Right atrium auricular region (tissue), 2 donors: ENCODE measurements at regions not wholly inside any gene's neighbourhood (a gene's known extent, or its start where the extent isn't known, plus 50 kb on each side); places are given as distances from the start of the nearest gene placed in this dataset.

ENCODE experiments used
- DNase-seq: peaks from one replicate; pipeline ENCODE4 v3.0.0-alpha.2; 2019; ENCODE audit warnings: low spot score
- H3K27ac ChIP-seq, 2 donors: fragments of 200-600 bp; sonication (generic); 1 replicate in 1 of 2; 2 replicates in 1 of 2; pipeline ENCODE4 v1.5.1; 2016 to 2019
- H3K27me3 ChIP-seq, 2 donors: fragments of 200-600 bp; sonication (generic); one replicate each; pipeline versions ENCODE4 v1.5.1 to v1.6.0; 2017 to 2019
- H3K36me3 ChIP-seq: fragments of 200-600 bp; sonication (generic); one replicate; pipeline ENCODE4 v1.5.1; 2016
- H3K4me1 ChIP-seq, 2 donors: fragments of 200-600 bp; sonication (generic); one replicate each; pipeline versions ENCODE4 v1.5.1 to v1.6.0; 2017 to 2019
- H3K4me3 ChIP-seq, 2 donors: fragments of 200-600 bp; sonication (generic); 1 replicate in 1 of 2; 2 replicates in 1 of 2; pipeline ENCODE4 v1.5.1; 2017 to 2019; ENCODE audit warnings: mild to moderate bottlenecking in 1 of 2, moderate library complexity in 1 of 2
- H3K9me3 ChIP-seq, 2 donors: fragments of 200-600 bp; sonication (generic); one replicate each; pipeline ENCODE4 v1.5.1; 2019
- TF ChIP-seq, protein P1 (sequence below), 2 donors: fragments of 200-600 bp; sonication (generic); IDR thresholded peaks; one replicate each; pipeline ENCODE4 v1.5.1; 2019; ENCODE audit warnings: antibody characterized with exemption in 2 of 2

- no peaks in the 10 kb centered on the region for H3K9me3 ChIP-seq
- no peak overlapping the region for H3K27ac ChIP-seq
- no peaks in the 10 kb centered on the region for H3K36me3 ChIP-seq
- H3K27me3 ChIP-seq: no peaks in the 10 kb centered on the region
- TF ChIP-seq, protein P1, sequence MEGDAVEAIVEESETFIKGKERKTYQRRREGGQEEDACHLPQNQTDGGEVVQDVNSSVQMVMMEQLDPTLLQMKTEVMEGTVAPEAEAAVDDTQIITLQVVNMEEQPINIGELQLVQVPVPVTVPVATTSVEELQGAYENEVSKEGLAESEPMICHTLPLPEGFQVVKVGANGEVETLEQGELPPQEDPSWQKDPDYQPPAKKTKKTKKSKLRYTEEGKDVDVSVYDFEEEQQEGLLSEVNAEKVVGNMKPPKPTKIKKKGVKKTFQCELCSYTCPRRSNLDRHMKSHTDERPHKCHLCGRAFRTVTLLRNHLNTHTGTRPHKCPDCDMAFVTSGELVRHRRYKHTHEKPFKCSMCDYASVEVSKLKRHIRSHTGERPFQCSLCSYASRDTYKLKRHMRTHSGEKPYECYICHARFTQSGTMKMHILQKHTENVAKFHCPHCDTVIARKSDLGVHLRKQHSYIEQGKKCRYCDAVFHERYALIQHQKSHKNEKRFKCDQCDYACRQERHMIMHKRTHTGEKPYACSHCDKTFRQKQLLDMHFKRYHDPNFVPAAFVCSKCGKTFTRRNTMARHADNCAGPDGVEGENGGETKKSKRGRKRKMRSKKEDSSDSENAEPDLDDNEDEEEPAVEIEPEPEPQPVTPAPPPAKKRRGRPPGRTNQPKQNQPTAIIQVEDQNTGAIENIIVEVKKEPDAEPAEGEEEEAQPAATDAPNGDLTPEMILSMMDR (IDR thresholded peaks at IDR 0.05): no peak
- H3K4me1 ChIP-seq: peaks cover 0 to 14% of the 10 kb centered on the region in 2 donors
- H3K4me3 ChIP-seq: no peak overlapping the region
- DNase-seq: no peak
Measured at GRCh38 chr5:125348936-125349831, 602.7 kb upstream of the ZNF608 start.

- H3K27me3 ChIP-seq: no peaks in the 10 kb centered on the region
- no peak overlapping the region for H3K27ac ChIP-seq
- no peak for DNase-seq
Measured at GRCh38 chr5:125357660-125358059, 611.2 kb upstream of the ZNF608 start.

DNA sequence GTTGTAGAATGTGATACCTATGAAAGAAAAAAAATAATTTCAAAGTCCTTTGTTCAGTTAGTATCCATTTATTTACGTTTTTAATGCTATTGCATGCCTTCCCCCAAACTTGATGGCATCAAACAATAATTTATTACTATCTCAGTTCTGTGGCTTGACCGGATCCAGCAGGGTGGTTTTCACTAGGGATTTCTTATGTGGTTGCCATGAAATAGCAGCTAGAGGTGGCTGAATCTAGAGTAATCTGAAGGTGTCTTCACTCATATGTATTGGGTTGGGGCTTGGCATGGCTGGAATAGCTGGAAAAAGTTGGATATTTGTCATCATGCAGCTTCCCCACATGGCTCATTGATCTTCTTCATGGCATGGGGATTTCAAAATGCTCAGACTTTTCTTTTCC, 619.3 kb upstream of the ZNF608 start:
- Histone ChIP-seq H3K36me3 (no peaks in the 10 kb centered on the region), H3K4me3 (no peak overlapping the region), H3K9me3 (peaks cover 0 to 4% of the 10 kb centered on the region in 2 donors), H3K27ac (no peak overlapping the region), H3K4me1 (no peaks in the 10 kb centered on the region), H3K27me3 (no peaks in the 10 kb centered on the region)
- no peak for DNase-seq
- TF ChIP-seq, protein P1 (IDR thresholded peaks at IDR 0.05): no peak

More at GRCh38 chr5:125357660-125358059, 611.2 kb upstream of the ZNF608 start:
- H3K4me1 ChIP-seq: no peaks in the 10 kb centered on the region
- H3K9me3 ChIP-seq: peaks cover 0 to 22% of the 10 kb centered on the region in 2 donors
- H3K36me3 ChIP-seq: no peaks in the 10 kb centered on the region
- no peak overlapping the region for H3K4me3 ChIP-seq
- TF ChIP-seq, protein P1 (IDR thresholded peaks at IDR 0.05): no peak

- Histone ChIP-seq H3K4me1 (no peaks in the 10 kb centered on the region), H3K4me3 (no peak overlapping the region), H3K36me3 (no peaks in the 10 kb centered on the region), H3K27ac (no peak overlapping the region), H3K27me3 (no peaks in the 10 kb centered on the region), H3K9me3 (peaks cover 0 to 4% of the 10 kb centered on the region in 2 donors)
- DNase-seq: no peak
- TF ChIP-seq, protein P1 (IDR thresholded peaks at IDR 0.05): no peak
Measured at GRCh38 chr5:125367702-125368101, 621.3 kb upstream of the ZNF608 start.

- no peaks in the 10 kb centered on the region for H3K36me3 ChIP-seq
- peaks cover 0 to 4% of the 10 kb centered on the region in 2 donors for H3K9me3 ChIP-seq
- DNase-seq: no peak
- H3K4me3 ChIP-seq: no peak overlapping the region
- H3K4me1 ChIP-seq: no peaks in the 10 kb centered on the region
- TF ChIP-seq, protein P1 (IDR thresholded peaks at IDR 0.05): no peak
- H3K27ac ChIP-seq: no peak overlapping the region
- H3K27me3 ChIP-seq: no peaks in the 10 kb centered on the region
Measured at GRCh38 chr5:125370461-125371205, 624.2 kb upstream of the ZNF608 start.
